ENCODE measurements at regions not wholly inside any gene's neighbourhood (a gene's known extent, or its start where the extent isn't known, plus 50 kb on each side); places are given as distances from the start of the nearest gene placed in this dataset.

- TF ChIP-seq CTCF (IDR thresholded peaks at IDR 0.05): no peak
- no peak for TF ChIP-seq POLR2A (IDR thresholded peaks at IDR 0.05)
Observed at GRCh38 chr2:228522276-228522675, 340.8 kb upstream of the SPHKAP start.

All from thyroid gland (tissue), 4 donors.